ENCODE measurements at regions not wholly inside any gene's neighbourhood (a gene's known extent, or its start where the extent isn't known, plus 50 kb on each side); places are given as distances from the start of the nearest gene placed in this dataset.

DNA sequence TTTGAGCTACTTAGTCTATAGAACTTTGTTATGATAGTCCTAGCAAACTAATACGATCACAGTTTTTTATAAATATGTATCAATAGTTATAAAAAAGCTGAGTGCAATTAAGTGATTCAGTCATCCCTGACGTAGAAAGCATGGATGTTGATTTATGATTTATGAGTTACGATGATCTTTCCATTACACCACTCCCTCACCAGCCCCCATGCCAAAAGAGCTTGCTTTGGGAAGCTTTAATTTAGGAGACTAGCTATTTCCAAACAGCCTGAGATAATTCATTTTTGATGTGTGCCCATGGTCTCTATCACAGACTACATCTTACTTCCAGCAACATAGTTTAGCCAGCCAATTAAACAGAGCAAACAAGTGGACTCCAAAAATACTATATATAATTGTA is 256.8 kb downstream of the GABRG2 start:
- DNase-seq (ENCODE audit: low read depth), result no peak

DNA sequence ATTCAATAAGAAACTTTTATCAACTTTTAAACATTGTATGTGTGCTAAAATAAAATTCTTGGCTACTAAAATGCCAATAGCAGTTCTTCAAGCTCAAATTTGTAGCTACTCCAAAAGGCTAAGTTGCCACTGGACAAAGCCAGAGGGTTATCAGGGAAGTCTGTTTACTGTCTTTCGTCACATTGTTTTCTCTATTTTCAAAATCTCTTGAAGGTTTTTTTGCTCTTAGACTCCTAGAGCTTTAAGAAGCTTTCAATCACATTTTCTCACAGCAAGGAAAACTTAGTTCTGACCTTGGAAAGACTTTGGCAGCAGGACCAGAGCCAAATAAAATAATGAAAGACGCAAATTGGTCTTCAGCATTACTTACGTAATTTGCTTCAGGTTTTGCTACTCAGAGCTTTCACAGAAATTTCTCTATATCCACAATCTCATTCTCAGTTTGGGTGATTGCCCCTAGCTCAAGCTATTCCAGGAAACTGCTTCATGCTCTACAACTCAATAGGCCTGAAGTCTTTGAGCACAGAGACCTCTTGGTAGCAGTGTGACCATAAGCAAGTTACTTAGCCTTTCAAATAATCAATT is 257.7 kb downstream of the GABRG2 start:
- DNase-seq (ENCODE audit: low read depth), result no peak

DNA sequence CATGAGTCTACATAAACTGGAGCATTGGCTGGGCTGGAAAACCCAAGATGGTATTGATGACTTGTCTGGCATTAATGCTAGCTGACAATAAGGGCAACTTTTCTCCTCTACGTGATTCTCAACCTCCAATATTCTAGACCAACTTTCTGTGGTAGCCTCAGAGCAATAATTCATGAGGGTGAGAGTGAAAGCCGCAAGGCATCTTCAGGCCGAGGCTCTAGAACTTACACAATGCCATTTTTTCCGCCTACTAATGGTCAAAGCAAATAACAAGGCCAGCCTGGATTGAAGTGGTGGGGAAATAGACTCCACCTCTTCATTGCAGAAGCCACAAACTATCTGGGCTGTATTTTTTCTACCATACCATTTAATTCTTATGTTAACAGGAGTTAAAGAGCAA is 267.4 kb downstream of the GABRG2 start:
- DNase-seq (ENCODE audit: low read depth), result no peak

GRCh38 chr5:162360373-162360931 is 292.9 kb downstream of the GABRG2 start:
- DNase-seq (ENCODE audit: low read depth), result no peak

DNA sequence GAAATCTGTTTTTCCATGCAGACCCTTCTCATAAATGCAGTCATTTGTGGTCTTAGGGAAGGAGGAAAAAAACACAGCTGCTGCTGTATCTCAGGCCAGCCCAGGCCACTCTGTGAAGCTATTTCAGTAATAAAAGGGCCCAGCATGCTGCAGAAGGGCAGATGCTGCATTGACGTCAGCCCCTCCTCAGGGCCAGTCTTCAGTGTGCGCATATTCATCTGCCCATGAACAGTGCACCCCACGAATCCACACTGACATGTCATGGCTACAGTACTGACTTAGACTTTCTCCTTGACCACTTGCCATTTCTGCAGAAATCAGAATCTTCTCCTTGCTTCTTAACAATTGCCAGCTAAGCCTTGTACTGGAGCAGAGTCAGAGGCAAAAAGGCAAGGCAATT is 304.7 kb downstream of the GABRG2 start:
- DNase-seq (ENCODE audit: low read depth), result no peak

- no peak for DNase-seq (ENCODE audit: low read depth)
These were observed 310.3 kb downstream of the GABRG2 start for GRCh38 chr5:162377895-162378294.

GRCh38 chr5:162382839-162383238 is 315.3 kb downstream of the GABRG2 start:
- no peak for DNase-seq (ENCODE audit: low read depth)

- no peak for DNase-seq (ENCODE audit: low read depth)
These were observed 316.7 kb downstream of the GABRG2 start for GRCh38 chr5:162384225-162384624.

DNA sequence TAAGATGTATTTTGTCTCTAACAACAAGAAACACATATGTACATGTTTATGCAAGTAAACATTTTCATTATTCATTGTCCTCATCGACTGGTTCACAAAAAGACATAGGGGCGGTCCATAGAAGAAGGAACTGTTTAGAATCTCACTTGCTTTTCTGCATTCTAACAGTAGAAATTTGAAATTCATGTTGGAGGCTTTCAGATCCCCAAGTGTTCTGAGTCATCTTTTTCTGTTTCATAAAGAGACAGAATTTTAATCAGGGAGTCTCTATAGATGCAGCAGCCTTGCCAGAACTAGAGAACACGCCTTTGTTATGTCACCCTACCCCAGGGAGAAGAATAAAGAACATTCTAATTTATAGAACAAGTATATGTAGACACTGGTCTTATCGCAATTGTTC is 324.3 kb downstream of the GABRG2 start:
- no peak for DNase-seq (ENCODE audit: low read depth)

- no peak for DNase-seq (ENCODE audit: low read depth)
These were observed 324.8 kb downstream of the GABRG2 start for GRCh38 chr5:162392336-162392735.

DNA sequence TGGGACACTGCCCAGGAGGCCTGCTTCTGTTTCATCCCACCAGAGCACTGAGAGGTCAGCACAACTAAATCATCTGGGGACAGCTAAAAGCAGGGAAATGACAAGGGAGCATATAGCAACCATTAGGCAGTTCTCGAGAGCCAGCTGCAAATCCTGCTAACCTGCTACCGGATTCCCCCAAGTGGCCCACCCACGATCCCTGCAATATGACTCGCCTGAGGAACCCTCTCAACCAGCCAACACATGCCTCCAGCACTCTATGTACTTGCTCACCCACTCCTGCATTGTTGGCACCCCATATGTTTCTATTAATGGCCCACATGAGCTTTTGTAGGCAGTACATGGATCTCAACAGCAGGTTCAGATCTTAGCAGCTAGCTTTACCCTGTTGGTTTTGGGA is 326.0 kb downstream of the GABRG2 start:
- DNase-seq (ENCODE audit: low read depth), result no peak

DNA sequence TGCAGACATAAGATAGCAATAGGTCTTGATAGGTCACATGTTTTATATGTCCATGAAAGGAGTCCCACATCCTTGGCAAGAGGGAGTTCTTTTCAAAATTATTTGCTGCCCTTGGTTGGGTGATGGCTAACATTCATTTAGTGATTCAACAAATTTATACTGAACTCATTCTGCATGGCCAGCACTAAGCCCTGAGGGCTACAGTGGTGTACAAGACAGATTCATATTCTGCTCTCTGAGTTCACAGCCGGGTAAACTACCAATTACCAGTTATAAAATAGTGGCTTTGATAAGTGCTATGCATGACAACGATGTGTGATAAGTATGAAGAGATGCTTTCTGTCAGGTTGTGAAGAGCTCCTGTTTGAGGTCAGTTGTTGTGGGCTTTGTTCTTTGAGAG is 340.0 kb downstream of the GABRG2 start:
- no peak for DNase-seq (ENCODE audit: low read depth)

GRCh38 chr5:162410365-162410764 is 342.8 kb downstream of the GABRG2 start:
- DNase-seq (ENCODE audit: low read depth), result no peak

DNA sequence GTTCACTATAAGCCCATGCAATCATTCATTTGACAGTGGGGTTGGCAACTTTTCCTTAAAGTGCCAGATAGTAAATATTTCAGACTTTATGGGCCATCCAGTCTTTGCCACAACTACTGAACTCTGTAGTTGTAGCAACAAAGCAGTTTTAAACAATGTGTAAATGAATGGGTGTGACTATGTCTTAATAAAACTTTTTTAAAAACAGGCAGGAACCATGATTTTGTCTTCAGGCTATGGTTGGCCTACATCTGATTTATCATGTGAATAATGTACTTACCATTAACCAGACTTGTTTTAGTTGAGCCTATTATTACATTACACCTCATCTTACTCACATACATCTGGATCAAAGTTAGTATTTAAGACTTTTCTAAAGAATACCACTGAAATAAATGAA is 361.6 kb downstream of the GABRG2 start:
- no peak for DNase-seq (ENCODE audit: low read depth)

DNA sequence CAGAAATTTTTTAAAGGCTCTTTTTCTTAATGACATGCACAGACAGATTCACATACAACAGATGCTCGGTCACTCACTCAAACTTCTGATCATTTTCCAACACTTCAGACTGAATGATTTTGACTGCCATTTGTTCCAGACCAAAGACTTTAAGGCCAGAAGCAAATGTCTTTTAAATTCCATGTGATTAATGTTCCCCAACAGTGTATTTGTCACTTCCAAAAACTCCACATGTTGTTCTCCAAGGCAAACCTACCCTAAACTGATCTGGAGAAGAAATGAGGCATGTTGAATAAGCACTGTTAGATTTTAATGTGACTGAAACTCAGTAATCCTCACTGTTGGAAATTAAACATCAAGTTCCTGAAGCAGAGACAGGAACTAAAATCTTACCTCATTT is 366.7 kb downstream of the GABRG2 start:
- DNase-seq (ENCODE audit: low read depth), result no peak

DNA sequence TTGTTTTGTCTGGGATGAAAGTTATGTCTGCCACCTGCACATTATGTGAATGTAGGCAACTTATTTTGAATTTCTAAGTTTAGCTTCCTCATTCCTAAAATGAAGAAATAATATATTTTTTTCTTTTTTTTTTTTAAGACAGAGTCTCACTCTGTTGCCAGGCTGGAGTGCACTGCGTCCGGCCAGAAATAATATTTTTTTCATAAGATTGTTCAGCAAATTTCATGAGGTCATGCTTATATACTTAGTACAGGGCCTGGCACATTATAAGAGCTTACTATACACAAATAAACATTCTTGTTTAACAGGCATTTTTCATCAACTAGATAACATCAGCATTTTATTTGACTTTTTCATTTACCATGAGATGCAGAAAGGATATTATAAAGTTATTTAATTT is 368.5 kb downstream of the GABRG2 start:
- no peak for DNase-seq (ENCODE audit: low read depth)

GRCh38 chr5:162444129-162444762 is 376.7 kb downstream of the GABRG2 start:
- DNase-seq (ENCODE audit: low read depth), result no peak

DNA sequence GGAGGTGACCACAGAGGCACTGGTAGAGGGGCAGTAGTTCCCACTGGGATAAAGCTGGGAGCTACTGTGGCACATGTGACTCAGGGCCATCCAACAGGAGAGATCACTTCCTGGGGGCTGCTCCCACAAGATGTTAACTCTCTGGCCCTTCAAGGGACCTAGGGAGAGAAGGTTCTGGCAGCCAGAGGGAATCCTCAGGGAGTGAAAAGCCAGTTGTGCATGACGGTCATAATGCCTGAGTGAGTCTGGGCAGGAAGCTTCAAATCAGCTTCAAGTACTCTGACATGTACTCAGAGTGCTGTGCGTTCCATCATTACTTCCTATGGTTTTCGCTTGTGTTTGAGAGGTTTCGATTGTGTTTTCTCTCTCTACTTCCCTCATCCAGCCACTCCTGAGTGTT is 388.5 kb downstream of the GABRG2 start:
- DNase-seq (ENCODE audit: low read depth), result no peak

DNA sequence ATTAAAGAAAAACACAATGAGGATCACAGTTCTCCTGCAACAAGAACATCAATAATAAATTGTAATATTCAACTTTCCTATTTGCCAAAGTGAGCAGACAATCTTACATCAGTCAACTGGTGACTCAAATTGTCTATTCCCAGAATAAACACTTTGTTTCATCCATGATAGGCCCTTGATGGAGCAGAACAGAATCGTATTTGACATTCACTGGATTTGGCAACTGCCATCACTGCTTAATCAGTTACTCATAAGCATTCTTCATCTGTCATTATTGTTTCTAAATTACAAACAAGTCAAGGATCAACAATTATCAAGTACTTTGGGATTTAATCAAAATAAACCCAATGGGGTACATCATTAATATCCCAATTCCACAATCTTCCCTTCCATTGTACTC is 398.4 kb downstream of the GABRG2 start:
- DNase-seq (ENCODE audit: low read depth), result no peak

DNA sequence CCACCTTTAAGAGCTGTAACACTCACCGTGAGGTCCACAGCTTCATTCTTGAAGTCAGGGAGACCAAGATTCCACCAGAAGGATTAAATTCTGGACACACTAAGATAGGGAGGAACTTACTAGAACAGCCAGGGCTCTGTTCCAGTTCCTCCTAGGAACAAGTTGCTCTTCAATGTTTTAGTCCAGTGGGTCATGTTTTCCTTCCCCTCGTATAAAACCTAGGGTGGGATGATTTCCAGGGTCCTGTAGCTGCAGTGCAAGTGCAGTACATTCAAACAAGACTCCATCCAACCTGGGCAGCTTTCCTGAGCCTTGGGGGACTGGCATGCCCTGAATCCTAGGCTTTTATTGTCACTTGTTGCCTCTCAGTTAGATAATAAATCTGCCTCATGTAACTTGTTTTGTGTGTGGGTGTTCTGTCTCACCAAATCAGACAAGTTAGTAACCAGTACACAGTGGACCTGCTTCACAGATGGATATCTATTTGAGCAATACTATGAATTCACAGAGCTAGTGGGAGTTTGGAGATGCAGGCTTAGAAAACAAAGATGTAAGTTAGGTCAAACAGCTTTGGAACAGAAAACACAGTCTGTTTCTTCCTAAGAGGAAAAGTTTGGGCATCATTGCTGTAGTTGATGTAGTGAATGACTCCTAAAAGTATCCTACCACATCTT is 405.6 kb downstream of the GABRG2 start:
- no peak for DNase-seq (ENCODE audit: low read depth)

DNA sequence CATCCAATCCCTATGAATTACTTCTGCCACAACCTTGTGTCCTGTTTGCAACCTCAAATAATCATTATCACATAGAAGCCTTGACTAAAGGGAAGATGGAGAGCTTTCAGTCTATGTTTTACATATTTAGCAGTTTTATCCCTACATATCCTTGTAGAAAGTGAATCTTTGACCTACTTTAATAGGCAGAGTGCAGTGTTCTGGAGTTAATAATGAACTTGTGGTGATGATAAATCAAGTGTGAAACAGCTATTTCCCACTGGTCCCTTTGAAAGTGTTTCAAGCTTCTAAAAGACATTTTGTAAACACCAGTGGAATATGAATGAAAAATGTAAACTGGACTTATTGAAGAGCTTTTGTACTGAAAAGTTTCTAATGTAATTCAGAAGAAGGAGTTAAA is 406.7 kb downstream of the GABRG2 start:
- no peak for DNase-seq (ENCODE audit: low read depth)

- DNase-seq (ENCODE audit: low read depth), result no peak
These were observed 416.5 kb downstream of the GABRG2 start for GRCh38 chr5:162484095-162484494.

DNA sequence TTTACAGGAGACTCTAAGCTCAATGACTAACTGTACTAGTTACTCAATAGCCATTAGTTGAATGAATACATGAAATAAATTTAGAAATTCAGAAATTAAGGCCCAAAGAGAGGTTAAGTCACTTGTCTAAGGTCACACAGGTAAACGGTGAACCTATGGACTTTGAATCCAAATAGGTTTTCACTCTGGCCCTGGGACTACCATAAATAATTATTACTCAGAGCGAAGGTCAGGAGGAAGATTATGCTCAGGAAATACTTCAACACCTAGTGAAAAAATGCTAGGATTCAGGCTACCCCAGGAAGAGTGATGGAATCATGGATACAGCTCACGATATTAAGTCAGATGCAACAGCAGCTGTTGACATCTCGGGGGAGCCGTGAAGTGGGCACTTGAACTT is 417.4 kb downstream of the GABRG2 start:
- no peak for DNase-seq (ENCODE audit: low read depth)
